Islet of Langerhans (tissue), 1 donor: ENCODE measurements at regions not wholly inside any gene's neighbourhood (a gene's known extent, or its start where the extent isn't known, plus 50 kb on each side); places are given as distances from the start of the nearest gene placed in this dataset.
A peak's percentile ranks its signal among the peaks of the same experiment; 100 is the strongest.
"Not testable (repeated sequence)": the region's sequence is repeated elsewhere in the genome, so short reads cannot be mapped to it uniquely, and the experiment has no call there.

Experiments used
- FAIRE-seq: peaks from one replicate; lab custom pipeline; 2011; peaks lifted over from hg19 to GRCh38; lab: Jason Lieb, UNC

- no peak for FAIRE-seq
Observed at GRCh38 chr10:91745090-91745831, 53.0 kb upstream of the TNKS2 start.

DNA sequence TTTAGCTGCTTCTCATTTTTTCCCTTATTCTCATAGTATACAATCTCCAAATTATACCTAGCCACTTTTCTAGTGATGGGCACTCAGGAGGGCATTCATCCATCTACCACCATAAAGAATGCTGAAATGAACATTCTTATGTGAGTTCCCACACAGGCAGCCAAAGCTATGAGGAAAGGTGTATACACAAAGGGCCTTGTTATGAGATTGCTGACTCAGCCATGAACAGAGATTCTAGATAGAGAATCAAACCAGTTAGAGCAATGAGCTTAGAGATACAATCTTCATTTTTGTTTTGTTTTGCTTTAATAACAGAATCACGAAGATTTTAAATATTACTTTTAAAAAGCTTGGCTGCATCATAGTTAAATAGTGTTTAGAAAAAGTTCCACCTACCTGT, 54.8 kb upstream of the TNKS2 start:
- no peak for FAIRE-seq

GRCh38 chr10:91742229-91742628, 56.0 kb upstream of the TNKS2 start:
- FAIRE-seq, result no peak

DNA sequence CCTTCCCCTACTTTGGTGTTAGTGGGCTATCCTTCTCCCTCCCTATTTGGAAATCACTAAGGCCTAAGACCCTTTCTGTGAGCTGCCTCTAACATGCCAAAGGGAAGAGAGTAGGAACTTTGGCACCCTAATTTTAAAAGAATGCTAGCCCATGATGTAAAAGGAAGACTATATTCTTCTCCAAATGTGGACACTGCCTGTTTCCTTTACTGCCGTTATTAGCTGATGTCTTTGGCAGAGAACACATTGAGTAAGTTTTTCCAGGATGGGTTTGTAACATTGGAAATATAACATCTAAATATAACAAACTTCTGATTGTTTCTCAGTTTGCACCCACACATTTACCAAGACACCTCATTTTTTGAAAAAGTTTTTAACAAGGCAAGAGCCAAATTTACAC, 56.9 kb upstream of the TNKS2 start:
- no peak for FAIRE-seq

DNA sequence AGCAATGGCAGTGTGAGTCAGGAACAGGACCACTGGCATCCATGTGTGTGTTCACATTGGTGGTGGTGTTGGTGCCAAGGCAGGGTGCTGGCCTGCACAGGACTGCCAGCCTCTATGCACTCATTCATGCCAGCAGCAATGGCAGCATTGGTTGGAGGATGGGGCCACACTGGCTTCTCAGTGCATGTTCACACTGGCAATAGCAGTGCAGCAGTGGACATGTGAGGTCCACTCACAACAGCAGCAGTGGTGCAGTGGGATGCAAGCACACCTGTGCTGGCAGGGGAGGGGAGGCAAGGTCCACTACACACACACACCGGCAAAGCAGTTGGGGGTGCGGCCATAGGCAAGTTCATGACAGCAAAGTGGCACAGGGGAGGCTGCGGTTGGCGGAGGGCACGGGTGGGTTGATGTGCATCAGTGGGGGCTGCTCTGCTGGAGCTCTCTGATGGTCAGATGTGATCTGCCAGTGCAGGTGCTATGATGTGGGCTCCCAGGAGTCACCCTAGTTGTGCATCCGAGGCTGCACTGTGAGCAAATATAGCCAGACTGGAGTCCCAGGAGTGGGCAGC, 57.8 kb upstream of the TNKS2 start:
- FAIRE-seq, result no peak

- FAIRE-seq, result not testable (repeated sequence)
Observed at GRCh38 chr10:91732265-91732664, 66.0 kb upstream of the TNKS2 start.

DNA sequence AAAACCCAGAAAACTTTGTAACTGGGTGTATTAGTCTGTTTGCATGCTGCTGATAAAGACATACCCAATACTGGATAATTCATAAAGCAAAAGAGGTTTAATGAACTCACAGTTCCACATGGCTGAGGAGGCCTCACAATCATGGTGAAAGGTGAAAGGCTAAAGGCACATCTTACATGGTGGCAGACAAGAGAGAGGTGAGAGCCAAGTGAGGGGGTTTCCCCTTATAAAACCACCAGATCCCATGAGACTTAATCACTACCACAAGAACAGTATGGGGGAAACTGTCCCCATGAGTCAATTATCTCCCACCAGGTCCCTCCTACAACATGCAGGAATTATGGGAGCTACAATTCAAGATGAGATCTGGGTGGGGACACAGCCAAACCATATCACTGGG, 68.9 kb upstream of the TNKS2 start:
- FAIRE-seq, result not testable (repeated sequence)

- FAIRE-seq, result no peak
Observed at GRCh38 chr10:91726355-91726754, 71.9 kb upstream of the TNKS2 start.

DNA sequence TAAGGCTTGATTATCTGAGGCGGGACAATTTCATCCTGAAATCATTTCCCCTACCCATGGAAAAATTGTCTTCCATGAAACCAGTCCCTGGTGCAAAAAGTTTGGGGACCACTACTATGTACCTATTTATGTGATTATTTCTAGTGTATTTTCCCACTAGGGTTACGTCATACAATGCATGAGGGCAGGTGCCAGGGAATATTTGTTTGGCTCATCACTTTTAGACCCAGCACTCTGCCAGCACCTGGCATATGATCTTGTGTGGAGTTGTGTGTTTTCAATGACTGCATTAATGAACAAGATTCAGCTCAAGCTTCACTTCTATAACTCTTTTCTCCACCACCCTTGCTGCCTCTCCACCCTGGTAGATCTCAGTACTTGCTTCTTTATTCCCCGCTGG, 73.3 kb upstream of the TNKS2 start:
- no peak for FAIRE-seq

DNA sequence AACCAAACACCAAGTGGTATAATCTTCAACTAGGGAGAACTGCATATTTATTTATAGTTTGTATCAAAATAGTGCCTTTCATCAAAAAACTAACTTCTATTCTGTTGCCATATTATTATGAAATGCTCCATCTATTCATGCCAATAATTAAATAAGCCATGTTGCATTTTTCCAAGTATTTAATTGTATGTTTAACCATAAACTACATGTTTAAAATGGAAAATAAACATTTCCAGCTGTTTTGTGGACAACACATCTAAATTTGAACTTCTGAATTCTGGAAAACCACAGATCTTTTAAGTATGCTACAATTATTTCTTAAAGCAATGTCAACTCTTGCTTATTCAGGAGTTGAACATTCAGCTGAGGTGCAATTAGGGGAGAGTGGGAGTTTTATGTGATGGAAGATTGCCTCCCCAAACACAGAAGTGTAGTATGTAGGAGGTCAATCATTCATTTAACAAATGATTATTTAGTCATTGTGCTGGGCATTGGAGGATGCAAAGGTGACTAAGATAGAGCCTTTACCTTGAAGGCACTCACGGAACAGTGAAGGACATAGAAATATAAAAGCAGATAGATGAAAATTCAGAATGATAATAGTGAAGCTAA, 80.7 kb upstream of the PPP1R3C start:
- FAIRE-seq, result no peak

- no peak for FAIRE-seq
Observed at GRCh38 chr10:91711885-91712680, 79.2 kb upstream of the PPP1R3C start.

- peak; percentile 99 for FAIRE-seq
Observed at GRCh38 chr10:91709394-91709798, 76.5 kb upstream of the PPP1R3C start.

DNA sequence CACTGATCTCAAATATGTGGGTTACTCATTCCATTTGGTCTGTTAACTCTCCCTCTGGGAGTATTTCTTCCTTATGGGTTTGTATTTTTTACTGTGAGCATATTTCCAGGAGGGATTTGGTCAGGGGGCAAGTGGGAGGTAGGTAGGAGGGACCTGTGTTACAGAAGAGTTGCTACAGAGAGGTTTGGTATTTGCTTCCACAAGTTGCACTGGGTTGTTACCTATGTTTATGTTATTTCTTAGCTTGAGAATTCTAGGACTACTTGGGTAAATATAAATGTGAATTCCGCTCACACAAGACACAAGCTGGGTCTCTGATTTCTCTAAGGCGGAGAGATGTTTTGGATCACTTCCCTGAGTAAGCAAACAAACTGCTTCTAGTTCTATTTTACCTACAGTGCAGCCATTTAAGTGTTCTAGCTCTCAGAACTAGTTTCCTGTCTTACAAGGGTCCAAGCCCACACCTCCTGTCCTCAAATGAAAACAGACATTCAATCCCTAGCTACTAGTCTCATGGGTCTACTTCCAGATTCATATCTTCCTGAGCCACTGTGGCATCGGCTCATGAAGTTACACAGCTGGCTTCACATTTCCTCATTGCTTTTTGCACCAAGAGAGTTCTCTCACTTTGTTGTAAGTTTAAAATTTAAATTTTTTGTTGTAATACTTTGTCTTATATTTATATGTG, 75.4 kb upstream of the PPP1R3C start:
- no peak for FAIRE-seq

DNA sequence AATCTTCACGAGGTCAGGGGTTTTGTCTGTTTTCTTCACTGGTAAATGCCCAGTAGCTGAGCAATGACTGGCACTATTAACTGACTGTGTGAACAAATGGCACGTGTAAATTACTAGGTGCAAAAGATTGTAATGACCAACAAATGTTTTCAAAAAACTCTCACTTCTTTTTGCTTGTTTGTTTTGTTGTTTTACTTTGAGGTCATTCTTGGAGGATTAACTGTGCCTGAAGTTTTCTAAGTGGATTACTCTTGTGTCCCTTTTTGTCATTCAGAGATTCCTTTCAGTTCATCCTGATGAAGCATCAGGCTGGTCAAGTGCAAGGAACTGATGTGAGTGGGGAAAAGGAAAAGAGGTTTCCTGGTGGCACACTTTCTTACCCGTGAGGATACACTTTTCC, 74.4 kb upstream of the PPP1R3C start:
- FAIRE-seq, result no peak

GRCh38 chr10:91705948-91706670, 73.2 kb upstream of the PPP1R3C start:
- FAIRE-seq, result no peak

DNA sequence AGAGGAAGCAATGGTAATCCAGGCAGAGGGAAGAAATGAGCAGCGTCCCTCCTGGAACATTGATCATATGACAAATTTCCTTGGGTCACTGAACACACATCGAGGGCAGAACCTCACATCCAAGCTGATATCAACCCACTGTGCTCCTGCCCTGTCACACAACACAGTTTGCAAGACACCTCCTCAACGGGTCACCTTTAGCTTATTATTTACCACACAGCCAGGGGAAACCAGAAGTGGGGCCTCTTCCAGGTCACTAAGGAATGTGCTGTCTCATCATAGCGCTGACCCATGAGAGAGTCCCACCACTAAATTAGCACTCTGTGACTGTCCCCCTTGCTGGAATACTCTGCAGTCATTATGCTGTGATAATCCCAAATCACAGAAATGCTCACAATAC, 69.7 kb upstream of the PPP1R3C start:
- no peak for FAIRE-seq

DNA sequence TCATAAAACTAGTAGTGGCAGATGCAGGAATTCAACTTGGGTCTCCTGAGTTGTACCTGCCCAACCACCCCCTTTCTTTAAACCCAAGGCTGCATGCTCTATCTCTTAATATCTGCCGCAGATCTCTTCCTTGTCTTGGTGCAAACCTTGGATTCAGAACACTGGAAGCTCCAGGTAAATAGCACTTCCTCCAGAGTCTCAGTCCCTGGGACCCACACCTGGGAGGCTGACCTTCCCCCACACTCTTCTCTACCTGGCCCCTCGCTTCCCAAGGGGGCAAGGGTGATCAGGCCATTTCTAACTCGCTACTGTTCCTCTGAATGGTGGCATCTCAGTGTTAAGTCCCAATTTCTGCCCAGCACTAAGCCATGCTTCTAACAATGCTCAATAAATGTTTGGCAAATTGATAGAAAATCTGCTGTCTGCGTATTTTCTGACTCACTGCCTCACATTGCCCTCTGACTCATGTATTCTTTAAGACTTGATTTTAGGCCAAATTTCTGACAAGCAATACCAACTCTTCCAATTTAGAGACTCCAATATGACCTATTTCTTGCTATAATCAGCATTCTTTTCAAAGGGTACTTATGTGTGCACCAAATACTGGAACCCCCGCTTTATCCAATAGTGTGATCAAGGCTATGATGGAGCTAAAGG, 68.0 kb upstream of the PPP1R3C start:
- no peak for FAIRE-seq

DNA sequence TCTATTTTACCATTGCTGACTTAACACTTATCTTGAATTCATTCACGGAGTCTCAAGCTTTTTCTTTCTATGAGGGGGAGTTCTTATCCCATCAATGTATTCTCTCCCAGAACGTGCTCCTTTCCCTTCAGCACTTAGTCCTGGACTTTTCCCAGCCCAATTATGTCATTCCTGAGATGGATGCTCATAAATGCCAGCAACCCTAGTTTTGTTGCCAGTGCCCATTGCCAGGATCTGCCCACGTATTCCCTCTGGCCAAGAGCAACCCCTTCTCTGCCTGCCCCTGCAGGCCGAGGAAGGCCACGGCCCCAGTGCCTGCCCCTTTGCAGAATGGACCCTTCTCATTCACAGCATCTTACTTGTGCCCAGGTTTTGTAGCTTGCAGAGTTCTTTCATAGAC, 67.4 kb upstream of the PPP1R3C start:
- FAIRE-seq, result no peak

DNA sequence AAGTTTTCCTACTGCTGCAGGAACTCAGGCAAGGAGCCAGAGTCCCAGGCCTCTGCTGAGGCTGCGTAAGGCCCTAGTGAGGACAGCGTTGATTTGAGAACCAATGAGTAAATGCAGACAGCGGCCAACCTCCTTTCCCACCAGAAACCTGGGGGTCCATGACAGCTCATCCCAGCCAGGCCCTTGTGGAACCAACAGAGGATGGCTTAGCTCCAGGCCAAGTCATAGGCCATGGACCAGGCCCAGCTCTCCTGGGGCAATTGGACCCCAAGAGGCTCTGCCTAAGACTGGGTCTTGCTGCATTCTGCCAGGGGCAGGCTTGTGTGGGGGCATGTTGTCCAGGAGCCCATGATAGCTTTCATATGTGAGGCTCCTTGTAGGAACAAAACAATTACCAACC, 65.4 kb upstream of the PPP1R3C start:
- no peak for FAIRE-seq

- no peak for FAIRE-seq
Observed at GRCh38 chr10:91694170-91694794, 61.4 kb upstream of the PPP1R3C start.

GRCh38 chr10:91691981-91692380, 59.1 kb upstream of the PPP1R3C start:
- FAIRE-seq, result no peak
